Loucy (cell line): ENCODE measurements at regions not wholly inside any gene's neighbourhood (a gene's known extent, or its start where the extent isn't known, plus 50 kb on each side); places are given as distances from the start of the nearest gene placed in this dataset.

Experiments used
- H2AFZ ChIP-seq: fragments of 200-600 bp; sonication (generic); 2 replicates; pipeline ENCODE4 v1.6.0; 2016; ENCODE audit warnings: antibody characterized with exemption, mild to moderate bottlenecking, low read length, moderate library complexity
- H3F3A ChIP-seq: fragments of 200-600 bp; 2 replicates; pipeline ENCODE4 v1.6.0; 2016; ENCODE audit warnings: antibody characterized with exemption, low read depth, mild to moderate bottlenecking
- H3K27me3 ChIP-seq: fragments of 200-600 bp; sonication (generic); 2 replicates; pipeline ENCODE4 v1.6.1; 2014; ENCODE audit warnings: low read length, mild to moderate bottlenecking; ENCODE audit not compliant: insufficient read depth, poor library complexity, severe bottlenecking
- H3K36me3 ChIP-seq: fragments of 200-600 bp; sonication (generic); 2 replicates; pipeline ENCODE4 v1.6.1; 2016; ENCODE audit warnings: low read length; ENCODE audit not compliant: insufficient read depth
- H3K4me1 ChIP-seq: fragments of 200-600 bp; sonication (generic); 2 replicates; pipeline ENCODE4 v1.5.1; 2014; ENCODE audit warnings: low read length, mild to moderate bottlenecking; ENCODE audit not compliant: insufficient read depth, poor library complexity, severe bottlenecking
- H3K4me2 ChIP-seq: fragments of 200-600 bp; sonication (generic); 2 replicates; pipeline ENCODE4 v1.6.0; 2014; ENCODE audit warnings: antibody characterized with exemption, low read length, low read depth, mild to moderate bottlenecking; ENCODE audit not compliant: poor library complexity, severe bottlenecking
- H3K4me3 ChIP-seq: fragments of 200-600 bp; sonication (generic); 2 replicates; pipeline ENCODE4 v1.5.1; 2014; ENCODE audit warnings: low read length, mild to moderate bottlenecking, mixed read lengths; ENCODE audit not compliant: poor library complexity, severe bottlenecking
- H3K79me2 ChIP-seq: fragments of 200-600 bp; sonication (generic); 2 replicates; pipeline ENCODE4 v1.6.1; 2014; ENCODE audit warnings: low read length; ENCODE audit not compliant: insufficient read depth
- H3K9ac ChIP-seq: fragments of 200-600 bp; sonication (generic); 2 replicates; pipeline ENCODE4 v1.6.0; 2014; ENCODE audit warnings: mild to moderate bottlenecking, low read depth, low read length, moderate library complexity; ENCODE audit not compliant: poor library complexity, severe bottlenecking
- H3K9me2 ChIP-seq: fragments of 200-600 bp; sonication (generic); replicated peaks from 2 replicates; pipeline ENCODE4 v1.6.1; 2016; ENCODE audit warnings: low read depth, low read length, mixed read lengths
- H3K9me3 ChIP-seq: fragments of 200-600 bp; sonication (generic); 2 replicates; pipeline ENCODE4 v1.6.1; 2014; ENCODE audit warnings: mild to moderate bottlenecking, antibody characterized with exemption, low read length, low read depth; ENCODE audit not compliant: insufficient read depth
- H4K20me1 ChIP-seq: fragments of 200-600 bp; sonication (generic); 2 replicates; pipeline ENCODE4 v1.6.0; 2014; ENCODE audit warnings: antibody characterized with exemption, low read length, mild to moderate bottlenecking; ENCODE audit not compliant: insufficient read depth, poor library complexity, severe bottlenecking
- CTCF ChIP-seq: fragments of 200-600 bp; sonication (generic); conservative IDR thresholded peaks from 2 replicates; pipeline ENCODE4 v1.5.1; 2014; ENCODE audit warnings: mild to moderate bottlenecking, antibody characterized with exemption, low read length
- EZH2phosphoT487 ChIP-seq: fragments of 200-600 bp; IDR thresholded peaks from 2 replicates; pipeline ENCODE4 v1.6.1; 2018; ENCODE audit warnings: antibody characterized with exemption, mild to moderate bottlenecking, moderate library complexity, borderline replicate concordance

GRCh38 chr4:125582302-125582701 is 267.5 kb downstream of the FAT4 start:
- TF ChIP-seq EZH2phosphoT487 (no peak), CTCF (no peak)
- Histone ChIP-seq H3K4me1 (no peaks in the 10 kb centered on the region), H3K9me3 (no peaks in the 10 kb centered on the region), H3K4me2 (no peak overlapping the region), H3K9ac (no peak overlapping the region), H3F3A (no peaks in the 10 kb centered on the region), H2AFZ (no peak overlapping the region), H3K79me2 (no peaks in the 10 kb centered on the region), H3K27me3 (no peaks in the 10 kb centered on the region), H4K20me1 (no peaks in the 10 kb centered on the region), H3K4me3 (no peak overlapping the region), H3K36me3 (no peaks in the 10 kb centered on the region), H3K9me2 (no peaks in the 10 kb centered on the region)

- Histone ChIP-seq H3K4me3 (no peak overlapping the region), H3K4me1 (no peaks in the 10 kb centered on the region), H2AFZ (no peak overlapping the region)
Measured at GRCh38 chr4:125590158-125590557, 275.4 kb downstream of the FAT4 start.

GRCh38 chr4:125591290-125591689 is 276.5 kb downstream of the FAT4 start:
- no peaks in the 10 kb centered on the region for H3K9me2 ChIP-seq
- H4K20me1 ChIP-seq: no peaks in the 10 kb centered on the region
- H3K79me2 ChIP-seq: no peaks in the 10 kb centered on the region
- H3K4me3 ChIP-seq: no peak overlapping the region
- H3K9me3 ChIP-seq: no peaks in the 10 kb centered on the region
- no peak overlapping the region for H3K4me2 ChIP-seq
- H3F3A ChIP-seq: no peaks in the 10 kb centered on the region
- H3K4me1 ChIP-seq: no peaks in the 10 kb centered on the region
- H3K27me3 ChIP-seq: no peaks in the 10 kb centered on the region
- H2AFZ ChIP-seq: no peak overlapping the region
- no peaks in the 10 kb centered on the region for H3K36me3 ChIP-seq
- no peak overlapping the region for H3K9ac ChIP-seq
- TF ChIP-seq EZH2phosphoT487: no peak
- no peak for TF ChIP-seq CTCF

More at GRCh38 chr4:125590158-125590557, 275.4 kb downstream of the FAT4 start:
- Histone ChIP-seq H3K9me3 (no peaks in the 10 kb centered on the region), H3F3A (no peaks in the 10 kb centered on the region), H3K9ac (no peak overlapping the region), H3K36me3 (no peaks in the 10 kb centered on the region), H3K4me2 (no peak overlapping the region), H3K9me2 (no peaks in the 10 kb centered on the region), H3K27me3 (no peaks in the 10 kb centered on the region), H3K79me2 (no peaks in the 10 kb centered on the region), H4K20me1 (no peaks in the 10 kb centered on the region)
- TF ChIP-seq CTCF: no peak
- no peak for TF ChIP-seq EZH2phosphoT487
